A673 (cell line): ENCODE measurements at regions not wholly inside any gene's neighbourhood (a gene's known extent, or its start where the extent isn't known, plus 50 kb on each side); places are given as distances from the start of the nearest gene placed in this dataset.

Experiments used
- EZH2 ChIP-seq: fragments of 200-600 bp; sonication (generic); IDR thresholded peaks from 2 replicates; pipeline ENCODE4 v1.6.1; 2017; ENCODE audit warnings: borderline replicate concordance, low read depth, mild to moderate bottlenecking, mixed read lengths, antibody characterized with exemption, low read length; ENCODE audit not compliant: poor library complexity, severe bottlenecking
- TF ChIP-seq, protein P1 (sequence below): fragments of 300-800, 200-600 bp; sonication (generic); conservative IDR thresholded peaks from 2 replicates; pipeline ENCODE4 v1.5.1; 2017; ENCODE audit warnings: low read depth, mild to moderate bottlenecking, antibody characterized with exemption, low read length, moderate library complexity, mixed read lengths

DNA sequence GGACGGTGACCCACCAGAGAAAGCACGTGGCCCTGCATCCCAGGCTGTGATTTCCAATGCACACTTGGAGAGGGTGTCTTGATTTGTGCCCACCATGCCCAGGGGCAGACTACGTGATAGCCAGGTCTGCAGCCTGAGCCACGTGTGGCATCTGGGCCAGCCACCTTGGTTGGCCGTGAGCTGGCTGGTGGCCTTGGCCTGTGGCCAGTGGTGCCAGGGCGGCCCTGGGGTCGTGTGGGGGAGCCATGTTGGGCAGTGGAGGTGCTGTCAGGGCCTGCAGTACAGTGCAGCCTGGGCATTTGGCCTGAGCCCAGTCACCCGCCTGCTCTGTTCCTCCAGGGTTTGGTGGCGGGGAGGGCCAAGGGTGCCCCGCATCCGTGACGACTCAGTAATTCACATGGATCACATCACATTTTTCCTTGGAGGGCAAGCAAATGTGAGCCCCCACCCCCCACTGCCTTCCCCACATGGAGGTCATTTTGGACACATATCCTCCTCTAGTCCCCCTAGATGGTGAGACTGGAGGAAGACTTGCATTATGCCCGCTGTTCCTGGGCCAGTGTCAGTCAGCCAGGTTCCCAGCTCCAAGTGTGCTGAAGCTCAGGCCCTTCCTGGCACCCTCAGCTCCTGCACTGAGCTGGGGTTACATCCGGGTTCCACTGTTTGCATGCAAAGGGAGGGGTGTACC is 201.4 kb downstream of the UBE3A start:
- TF ChIP-seq, protein P1, sequence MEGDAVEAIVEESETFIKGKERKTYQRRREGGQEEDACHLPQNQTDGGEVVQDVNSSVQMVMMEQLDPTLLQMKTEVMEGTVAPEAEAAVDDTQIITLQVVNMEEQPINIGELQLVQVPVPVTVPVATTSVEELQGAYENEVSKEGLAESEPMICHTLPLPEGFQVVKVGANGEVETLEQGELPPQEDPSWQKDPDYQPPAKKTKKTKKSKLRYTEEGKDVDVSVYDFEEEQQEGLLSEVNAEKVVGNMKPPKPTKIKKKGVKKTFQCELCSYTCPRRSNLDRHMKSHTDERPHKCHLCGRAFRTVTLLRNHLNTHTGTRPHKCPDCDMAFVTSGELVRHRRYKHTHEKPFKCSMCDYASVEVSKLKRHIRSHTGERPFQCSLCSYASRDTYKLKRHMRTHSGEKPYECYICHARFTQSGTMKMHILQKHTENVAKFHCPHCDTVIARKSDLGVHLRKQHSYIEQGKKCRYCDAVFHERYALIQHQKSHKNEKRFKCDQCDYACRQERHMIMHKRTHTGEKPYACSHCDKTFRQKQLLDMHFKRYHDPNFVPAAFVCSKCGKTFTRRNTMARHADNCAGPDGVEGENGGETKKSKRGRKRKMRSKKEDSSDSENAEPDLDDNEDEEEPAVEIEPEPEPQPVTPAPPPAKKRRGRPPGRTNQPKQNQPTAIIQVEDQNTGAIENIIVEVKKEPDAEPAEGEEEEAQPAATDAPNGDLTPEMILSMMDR = no peak
- TF ChIP-seq EZH2 = no peak
